ENCODE measurements at regions not wholly inside any gene's neighbourhood (a gene's known extent, or its start where the extent isn't known, plus 50 kb on each side); places are given as distances from the start of the nearest gene placed in this dataset.
"Not testable (repeated sequence)": the region's sequence is repeated elsewhere in the genome, so short reads cannot be mapped to it uniquely, and the experiment has no call there.

DNA sequence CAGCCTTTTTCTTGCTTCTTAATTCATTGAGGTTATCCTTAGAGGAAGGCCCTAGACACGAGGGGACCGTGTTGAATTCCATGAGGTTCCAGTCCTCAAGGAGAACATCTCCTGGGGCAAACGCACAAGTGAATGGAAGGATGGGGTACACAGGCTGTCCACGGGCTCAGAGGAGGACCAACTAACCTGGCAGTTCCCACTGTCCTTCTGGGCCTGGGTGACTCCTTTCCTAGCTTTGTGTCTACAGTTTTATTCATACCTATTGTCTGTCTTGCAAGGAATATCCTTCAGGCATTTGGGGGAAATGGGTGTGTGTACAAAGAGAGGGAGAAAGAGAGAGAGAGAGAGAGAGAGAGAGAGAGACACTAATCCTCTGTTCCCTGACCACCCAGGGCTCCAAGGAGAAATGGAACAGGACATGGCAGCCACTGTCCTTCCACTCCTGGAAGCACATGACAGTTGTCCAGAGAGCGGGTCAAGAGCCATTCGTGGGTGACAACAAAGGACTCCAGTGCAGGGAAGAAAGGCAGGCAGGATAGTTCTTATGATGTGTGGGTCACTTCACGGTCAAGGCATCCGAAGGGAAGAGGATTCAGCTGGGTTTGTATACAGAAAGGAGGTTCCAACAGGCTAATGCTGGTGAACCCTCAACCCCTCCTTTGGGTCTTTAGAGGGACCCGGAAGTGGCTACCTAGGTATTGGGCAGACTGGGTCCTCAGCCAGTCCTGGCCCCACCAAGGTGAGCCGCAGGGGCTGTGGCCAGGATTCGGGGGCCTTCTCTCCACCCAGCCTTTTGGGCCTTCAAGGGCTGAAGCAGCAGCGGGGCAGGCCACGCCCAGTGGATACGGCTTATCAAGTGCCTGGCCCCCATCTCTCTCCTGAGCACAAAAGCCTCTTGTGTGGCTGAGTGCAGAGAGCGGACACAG, 150.6 kb downstream of the MYCN start:
- DNase-seq = no peak

DNA sequence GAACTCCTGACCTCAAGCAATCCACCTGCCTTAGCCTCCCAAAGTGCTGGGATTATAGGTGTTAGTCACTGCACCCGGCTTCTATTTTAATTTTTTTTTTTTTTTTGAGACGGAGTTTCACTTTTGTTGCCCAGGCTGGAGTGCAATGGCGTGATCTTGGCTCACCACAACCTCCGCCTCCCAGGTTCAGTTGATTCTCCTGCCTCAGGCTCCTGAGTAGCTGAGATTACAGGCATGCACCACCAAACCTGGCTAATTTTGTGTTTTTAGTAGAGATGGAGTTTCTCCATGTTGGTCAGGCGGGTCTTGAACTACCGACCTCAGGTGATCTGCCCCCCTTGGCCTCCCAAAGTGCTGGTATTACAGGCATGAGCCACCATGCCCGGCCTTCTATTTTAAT, 149.1 kb downstream of the MYCN start:
- DNase-seq = not testable (repeated sequence)

DNA sequence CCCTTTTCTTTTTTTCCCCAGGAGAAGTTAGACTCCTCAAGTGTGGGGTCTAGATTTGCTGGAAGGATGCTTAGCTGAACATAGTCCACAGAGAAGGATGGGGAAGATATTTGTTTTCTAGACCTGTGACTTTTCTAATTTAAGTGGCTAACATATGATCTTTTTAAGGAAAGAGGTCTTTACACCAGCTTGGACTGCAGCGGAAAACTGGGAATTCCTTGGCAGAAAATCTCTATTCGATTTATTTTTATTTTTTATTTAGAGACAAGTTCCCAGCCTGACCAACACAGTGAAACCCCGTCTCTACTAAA, 148.4 kb downstream of the MYCN start:
- DNase-seq = no peak

DNA sequence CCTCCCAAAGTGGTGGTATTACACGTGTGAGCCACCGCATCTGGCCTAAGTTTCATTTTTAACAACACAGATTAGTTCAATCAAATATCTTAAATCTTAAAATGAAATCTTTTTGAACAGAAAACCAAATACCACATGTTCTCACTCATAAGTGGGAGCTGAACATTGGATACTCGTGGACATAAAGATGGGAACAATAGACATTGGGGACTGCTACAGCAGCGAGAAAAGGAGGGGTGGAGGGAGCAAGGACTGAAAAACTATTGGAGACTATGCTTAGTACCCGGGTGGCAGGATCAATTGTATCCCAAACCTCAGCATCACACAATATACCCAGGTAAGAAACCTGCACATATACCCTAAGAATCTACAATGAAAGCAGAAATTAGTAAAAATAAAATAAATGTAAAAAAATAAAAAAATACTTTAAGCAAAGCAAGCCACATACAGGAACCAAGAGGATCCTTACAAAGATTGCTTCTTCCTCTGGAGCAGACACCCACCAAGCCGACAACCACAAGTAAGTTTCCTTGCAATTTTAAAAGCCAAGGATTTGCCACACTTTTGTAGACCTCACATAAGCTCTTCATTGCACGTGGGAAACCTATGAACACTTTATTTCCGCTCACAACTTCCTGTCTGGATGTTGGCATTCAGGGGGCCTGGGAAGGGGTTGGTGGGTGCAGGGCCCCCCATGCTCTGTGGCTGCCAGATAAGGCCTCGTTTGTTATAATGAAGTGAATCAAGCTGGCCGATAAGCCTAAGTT, 147.9 kb downstream of the MYCN start:
- DNase-seq = no peak

DNA sequence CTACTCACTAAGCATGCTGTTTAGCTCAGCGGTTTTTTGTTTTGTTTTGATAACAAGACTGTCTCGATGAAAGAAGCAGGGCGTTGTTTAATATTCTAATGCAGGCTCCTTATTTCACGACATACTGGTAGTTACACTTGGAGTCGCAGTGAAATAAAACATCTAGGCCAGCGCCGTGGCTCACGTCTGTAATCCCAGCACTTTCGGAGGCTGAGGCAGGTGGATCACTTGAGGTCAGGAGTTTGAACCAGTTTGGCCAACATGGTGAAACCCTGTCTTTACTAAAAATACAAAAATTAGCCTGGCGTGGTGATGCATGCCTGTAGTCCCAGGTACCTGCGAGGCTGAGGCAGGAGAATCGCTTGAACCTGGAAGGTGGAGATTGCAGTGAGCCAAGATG, 145.8 kb downstream of the MYCN start:
- not testable (repeated sequence) for DNase-seq

DNA sequence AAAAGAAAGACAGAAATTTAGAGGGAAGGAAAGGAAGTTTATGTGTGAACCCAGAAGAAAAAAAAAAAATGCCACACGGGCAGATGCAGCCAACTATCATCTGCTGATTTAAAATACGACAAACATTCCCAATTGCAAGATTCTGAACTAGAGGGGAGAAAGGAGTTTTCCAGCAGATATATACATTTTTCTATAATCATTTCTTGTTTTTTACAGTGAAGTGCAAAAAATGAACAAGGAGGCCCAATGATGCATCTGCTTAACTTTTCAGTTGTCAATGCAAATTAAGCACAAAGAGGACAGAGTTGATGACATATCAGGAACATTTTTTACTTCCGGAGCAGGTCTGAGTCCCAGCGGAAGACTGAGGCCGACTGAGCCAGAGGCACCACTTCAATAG, 144.7 kb downstream of the MYCN start:
- no peak for DNase-seq

DNA sequence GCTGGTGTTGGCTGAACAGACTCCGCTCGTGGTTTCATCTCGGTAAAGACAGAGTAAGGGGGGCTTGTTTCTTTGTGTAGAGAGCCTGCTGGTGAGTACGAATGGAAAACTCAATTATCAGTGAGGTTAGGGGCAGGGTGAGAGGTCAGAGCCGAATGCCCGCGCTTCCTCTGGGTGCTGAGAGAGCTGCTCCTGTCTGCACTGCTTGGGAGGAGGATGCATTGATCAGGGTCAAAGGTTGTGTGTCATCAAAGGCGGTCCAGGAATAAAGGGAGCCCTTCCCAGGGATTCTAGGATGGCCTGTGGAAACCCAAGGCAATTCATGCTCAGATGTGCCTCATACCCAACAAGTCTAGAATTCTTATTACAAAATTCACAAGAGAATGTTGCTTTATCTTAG, 143.9 kb downstream of the MYCN start:
- DNase-seq = no peak

DNA sequence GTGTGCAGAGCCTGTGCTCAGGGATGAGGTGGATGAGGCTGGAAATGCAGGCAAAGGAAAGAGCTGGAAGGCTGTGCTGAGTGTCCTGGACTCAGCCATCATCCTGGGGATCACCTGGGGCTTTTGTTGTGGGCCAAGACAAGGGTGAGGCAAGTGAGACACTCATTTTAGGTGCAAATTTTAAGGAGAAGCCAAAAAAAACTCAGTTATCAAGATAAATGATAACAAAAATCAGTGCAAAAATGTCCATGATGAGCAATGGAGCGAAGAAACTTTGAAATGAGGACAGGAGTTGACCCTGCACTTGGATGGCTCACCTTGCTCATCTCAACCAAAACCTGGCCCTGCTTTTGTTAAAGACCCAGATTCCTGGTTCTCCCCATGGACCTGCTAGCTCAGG, 141.9 kb downstream of the MYCN start:
- no peak for DNase-seq

DNA sequence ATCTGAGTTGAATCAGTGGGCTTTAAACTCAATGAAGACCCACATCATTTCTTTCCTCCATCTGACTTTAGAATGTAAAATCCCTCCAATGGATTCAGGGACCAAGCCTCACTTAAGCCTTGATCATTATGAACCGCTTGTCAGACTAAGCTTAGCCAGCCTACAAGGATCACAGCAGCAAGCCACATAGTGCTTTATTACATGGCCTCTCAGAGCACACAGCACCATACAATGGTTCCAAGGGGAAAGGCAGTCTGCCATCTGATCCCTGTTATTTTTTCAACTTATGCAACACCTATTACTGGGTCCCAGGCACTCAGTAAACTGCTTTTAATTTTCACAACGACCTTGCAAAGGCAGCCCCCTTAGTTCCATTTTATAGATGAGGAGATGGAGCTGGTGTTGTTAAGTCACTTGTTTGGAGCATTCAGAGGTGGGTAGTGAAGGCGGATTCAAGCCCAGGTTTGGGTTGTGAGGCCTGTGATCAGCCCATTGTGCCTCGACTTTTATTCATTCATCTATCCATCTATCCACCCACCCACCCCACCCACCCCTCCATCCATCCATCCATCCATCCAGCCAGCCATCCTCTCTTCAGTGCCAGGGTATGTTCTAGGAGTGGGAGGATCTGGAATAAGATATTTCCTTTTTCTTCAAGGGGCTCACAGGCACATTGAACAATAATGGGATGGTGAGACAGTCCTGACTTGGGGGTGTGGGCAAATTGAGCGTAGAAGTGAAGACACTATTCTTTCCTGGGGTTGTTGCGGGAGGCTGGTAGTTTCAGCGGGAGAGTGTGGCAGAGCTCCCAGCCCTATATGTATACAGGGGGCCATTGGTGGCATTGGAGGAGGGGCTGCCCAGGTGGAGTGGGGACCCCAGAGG, 141.2 kb downstream of the MYCN start:
- DNase-seq = no peak

DNA sequence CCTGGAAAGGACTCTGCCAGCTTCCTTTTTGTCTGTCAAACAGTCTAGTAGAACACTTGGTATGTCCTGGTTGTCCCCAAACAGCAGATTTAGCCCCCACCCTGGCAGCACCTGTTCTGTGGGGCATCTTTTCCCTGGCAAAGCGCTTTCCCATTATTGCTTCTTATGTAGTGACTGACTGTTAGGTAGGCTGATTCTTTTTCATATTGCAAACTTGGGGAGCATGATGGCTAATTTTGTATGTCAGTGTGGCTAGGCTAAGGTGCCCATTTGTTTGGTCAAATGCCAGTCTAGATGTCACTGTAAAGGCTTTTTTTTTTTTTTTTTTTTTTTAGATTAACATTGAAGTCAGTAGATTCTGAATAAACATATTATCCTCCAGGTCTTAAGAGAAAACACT, 140.2 kb downstream of the MYCN start:
- no peak for DNase-seq

DNA sequence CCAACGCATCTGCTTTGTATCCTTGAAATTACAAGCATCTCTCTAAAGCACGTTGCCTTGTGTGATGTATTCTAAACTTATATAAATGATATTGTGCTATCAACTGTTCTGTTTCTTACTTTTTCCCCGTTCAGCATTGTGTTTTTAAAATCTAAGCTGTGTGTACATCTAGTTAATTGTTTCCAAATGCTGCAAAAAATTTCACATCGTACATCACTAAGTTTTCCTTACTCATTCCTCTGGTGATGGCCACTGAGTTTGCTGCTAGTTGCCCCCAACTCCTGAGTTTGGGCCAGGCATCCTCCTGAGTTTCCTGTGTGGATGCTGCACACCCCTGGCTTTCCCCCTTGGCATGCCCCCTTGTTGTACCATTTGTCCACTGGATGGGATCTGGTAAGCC, 139.7 kb downstream of the MYCN start:
- DNase-seq = no peak

DNA sequence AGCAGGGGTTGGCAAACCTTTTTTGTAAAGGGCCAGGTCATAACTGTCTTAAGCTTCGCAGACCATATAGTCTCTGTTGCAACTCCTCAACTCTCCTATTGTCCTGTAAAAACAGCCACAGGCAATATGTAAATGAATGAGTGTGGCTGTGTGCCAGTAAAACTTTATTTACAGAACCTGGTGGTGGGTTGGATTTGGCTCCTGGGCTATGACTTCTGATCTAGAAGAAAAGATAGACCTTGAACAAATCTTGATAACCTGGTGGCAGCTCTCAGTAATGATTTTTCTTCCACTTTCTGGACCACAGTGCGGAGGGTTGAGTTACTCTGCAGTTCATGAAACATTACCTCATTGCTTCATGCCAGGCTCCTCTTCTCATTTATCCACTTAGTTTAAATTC, 139.3 kb downstream of the MYCN start:
- DNase-seq = no peak

DNA sequence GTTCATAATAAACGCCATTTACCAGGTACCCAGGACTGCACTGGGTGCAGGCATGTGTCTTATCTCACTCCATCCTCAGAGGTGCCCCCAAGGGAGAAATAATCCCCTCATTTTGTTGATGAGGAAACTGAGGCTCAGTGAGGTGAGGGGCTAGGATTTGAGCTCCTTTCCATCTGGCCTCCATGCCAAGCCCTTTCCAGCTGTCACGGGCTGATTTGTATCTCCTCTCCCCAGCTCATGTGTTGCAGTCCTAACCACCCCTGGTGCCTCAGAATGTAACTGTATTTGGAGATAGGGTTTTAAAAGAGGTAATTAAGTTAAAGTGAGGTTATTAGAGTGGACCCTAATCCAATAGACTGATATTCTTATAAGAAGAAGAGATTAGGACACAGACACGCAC, 137.3 kb downstream of the MYCN start:
- DNase-seq = no peak

DNA sequence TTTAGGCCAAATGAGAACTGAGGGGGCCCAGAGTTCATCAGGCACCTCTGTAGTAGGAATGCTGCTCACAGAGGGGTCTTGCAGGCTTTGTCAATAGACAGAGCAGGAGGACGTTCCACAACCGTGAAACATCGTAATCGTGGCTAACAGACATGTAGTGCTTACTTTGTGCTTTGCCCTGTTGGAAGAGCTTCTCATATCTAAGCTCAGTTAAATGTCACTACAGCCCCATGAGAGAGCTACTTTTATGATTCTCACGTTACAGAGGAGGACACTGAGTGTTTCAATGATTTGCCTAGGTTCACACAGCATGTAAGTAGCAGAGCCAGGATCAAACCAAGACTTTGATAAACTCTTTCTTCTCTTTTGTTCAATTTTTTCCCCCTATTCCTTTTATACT, 136.6 kb downstream of the MYCN start:
- DNase-seq = no peak

DNA sequence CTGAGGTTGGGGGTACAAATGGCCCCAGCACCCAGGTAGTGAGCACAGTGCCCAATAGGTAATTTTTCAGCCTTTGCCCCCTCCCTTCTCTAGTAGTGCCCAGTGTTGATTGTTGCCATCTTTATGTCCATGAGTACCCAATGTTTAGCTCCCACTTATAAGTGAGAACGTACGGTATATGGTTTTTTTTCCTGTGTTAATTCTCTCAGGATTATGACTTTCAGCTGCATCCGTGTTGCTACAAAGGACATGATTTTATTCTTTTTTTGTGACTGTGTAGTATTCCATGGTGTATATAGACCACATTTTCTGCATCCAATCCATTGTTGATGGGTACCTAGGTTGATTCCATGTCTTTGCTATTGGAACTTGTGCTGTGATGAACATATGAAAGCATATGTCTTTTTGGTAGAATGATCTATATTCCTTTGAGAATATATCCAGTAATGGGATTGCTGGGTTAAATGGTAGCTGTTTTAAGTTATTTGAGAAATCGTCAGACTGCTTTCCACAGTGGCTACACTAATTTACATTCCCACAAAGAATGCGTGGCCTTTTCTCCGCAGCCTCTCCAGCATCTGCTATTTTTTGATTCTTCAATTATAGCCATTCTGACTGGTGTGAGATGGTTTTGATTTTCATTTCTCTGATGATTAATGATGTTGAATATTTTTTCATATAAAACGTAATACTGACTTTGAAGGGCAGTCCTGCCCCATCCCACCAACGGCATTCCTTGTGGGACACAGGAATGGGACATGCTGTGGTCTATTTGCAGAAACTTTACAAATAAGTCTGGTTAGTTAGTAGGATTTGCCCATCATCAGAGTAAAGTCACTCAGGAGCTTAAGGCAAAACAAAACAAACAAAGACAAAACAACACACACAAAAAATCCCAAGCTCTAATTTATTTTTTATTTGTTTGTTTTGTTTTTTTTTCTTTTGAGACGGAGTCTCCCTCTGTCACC, 135.0 kb downstream of the MYCN start:
- no peak for DNase-seq

DNA sequence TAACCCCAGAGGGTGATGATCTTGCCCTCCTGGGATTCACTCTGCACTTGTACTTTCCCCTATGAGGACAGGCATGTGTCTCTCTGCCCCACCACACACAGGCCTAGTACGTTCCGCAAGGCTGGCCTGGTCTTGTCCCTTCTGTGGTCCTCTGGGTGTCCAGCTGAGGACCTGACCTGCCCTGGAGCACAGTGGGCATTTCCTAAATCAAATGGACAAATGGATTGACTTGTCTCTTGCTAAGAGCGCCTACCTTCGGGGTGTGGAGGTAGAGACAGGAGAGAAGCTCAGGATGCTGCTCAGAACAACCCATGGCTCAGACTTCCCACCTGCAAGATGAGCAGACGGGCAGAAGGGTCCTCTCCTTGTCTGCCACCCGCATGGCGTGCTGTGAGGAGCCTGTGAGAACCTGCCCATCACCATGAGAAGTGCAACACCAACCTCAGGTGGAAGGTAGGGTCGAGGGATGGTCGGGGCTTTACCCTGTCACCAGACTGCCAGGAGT, 133.6 kb downstream of the MYCN start:
- DNase-seq = no peak

DNA sequence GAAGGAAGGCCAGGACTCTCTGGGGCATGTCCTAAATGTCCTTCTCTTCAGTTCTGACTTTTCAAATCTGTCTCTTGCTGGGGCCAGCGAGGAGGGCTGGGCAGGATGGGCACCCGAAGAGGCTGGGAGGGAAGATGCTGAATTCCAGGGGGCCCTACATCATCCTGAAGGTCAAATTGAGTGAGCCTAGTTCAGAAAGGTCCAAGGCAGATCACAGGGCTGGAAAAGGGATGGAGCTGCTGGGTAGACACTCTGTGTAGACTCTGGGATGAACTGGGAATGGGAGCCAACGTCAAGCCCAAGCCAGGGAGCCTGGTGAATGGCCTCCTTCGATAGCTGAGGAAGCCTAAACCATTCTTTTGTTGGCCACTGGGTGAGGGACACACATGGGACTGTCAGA, 133.1 kb downstream of the MYCN start:
- no peak for DNase-seq

DNA sequence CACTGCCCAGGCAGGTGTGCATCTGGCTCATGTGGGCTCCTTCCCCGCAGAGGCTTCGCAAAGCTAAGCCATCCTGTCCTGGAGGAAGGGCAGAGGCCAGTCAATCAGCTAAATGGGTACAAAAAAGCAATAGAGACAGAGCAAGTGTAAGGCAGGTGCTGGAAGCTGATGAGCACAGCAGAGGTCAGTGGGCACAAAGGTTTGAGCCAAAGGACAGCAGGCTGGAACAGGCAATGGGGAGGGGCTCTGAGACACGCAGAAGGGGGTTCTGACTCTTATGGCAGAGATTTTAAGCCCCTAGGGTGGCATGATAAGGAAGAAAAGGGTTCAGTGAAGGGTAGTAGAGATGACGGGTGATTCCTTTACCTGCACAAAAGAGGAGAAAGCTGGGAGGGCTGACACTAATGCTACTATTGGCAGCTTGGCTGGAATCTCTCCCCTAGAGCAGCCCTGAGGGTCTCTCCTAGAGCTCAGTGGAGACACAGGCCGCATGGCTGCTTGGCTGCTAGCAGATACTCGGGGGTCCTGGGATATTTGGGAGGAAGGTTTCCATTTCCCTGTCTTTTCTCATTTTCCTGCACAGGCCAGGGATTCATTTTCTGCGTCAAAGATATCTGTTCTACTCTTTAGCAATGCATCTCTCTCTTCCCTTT, 132.4 kb downstream of the MYCN start:
- no peak for DNase-seq

DNA sequence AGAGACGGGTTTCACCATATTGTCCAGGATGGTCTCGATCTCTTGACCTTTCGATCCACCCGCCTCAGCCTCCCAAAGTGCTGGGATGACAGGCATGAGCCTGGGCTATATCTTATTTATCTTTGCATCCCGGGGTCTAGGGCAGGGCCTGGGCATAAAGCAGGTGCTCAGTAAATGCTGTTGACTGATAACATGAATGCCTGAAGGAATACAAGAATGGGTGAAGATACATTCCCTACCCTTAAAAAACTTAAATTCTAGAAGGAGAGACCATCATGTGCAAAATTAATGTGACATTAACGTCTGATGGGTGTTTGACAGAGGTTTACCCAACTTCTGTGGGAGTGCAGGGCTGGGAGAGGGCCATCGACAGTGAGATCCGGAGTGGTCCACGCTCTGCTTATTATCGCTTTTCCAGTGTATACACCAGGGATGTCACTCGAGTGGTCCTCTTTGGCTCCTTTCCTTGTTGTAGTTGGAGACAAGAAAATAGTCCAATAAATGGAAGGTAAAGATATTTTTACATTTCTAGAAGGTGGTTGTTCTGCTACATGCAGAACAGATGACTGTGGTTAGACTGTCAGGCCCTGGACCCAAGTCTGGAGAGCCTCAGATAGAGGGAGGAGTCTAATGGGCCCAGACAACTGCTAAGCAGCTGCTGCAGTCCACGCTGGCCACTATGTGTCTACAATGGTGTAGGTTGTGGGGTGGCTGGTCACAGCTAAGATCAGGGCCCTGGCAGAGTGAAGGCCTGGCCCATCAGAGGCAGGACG, 131.7 kb downstream of the MYCN start:
- DNase-seq = no peak

DNA sequence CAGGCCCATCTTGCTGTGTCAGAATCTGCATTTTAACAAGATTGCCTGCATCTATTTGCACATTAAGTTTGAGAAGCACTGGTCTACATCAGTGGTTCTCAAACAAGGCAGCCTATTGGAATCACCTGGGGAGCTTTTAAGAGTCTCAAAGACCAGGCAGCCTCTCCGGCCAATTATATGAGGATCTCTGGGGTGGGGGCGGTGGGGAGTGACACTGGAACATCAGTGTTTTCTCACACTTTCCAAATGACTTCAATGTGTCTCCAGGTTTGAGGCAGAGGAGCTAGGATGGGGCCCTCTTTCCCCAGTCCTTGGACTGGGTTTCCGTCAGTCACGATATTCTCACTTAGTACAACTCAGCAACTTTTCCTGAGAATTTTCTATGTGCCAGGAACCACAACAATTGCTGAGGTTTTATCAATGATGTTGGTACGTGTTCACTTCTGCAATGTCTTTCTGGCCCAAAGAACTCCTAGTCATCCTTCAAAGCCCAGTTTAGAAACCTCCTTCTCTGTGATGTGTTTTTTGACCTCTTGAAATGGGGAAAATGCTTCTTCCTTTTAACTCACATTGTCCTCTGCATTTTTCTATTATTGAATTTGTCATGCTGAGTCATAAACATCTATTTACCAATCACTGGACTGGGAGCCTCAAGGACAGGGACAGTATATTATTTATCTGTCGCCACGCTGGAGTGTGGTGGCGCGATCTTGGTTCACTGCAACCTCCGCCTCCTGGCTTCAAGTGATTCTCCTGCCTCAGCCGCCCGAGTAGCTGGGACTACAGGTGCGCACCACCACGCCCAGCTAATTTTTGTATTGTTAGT, 130.9 kb downstream of the MYCN start:
- DNase-seq = no peak
